Activated CD4-positive, alpha-beta memory T cell treated with anti-CD3 and anti-CD28 coated beads, Interleukin-2, amount 10 ng/mL, durations not matched to agents 7 days and 5 days (primary cell): ENCODE measurements at regions not wholly inside any gene's neighbourhood (a gene's known extent, or its start where the extent isn't known, plus 50 kb on each side); places are given as distances from the start of the nearest gene placed in this dataset.

Experiments
- CTCF ChIA-PET: fragments of 350-600 bp; sonication (Branson Sonifier 250); formaldehyde crosslinking; loops from one replicate; lab custom pipeline; 2021; ENCODE audit warnings: antibody characterized with exemption, inconsistent platforms; lab: Charles Lee
- POLR2A ChIA-PET: fragments of 350-600 bp; sonication (Branson Sonifier 250); formaldehyde crosslinking; loops from one replicate; lab custom pipeline; 2021; ENCODE audit warnings: antibody characterized with exemption; lab: Charles Lee
- DNase-seq: peaks from one replicate; pipeline ENCODE4 v3.0.0-alpha.2; 2020
- H3K27ac Mint-ChIP-seq: one replicate; pipeline ENCODE4 v1.8.0; 2021; ENCODE audit warnings: mild to moderate bottlenecking, mixed read lengths
- H3K27me3 Mint-ChIP-seq: one replicate; pipeline ENCODE4 v1.8.0; 2021; ENCODE audit warnings: mixed read lengths
- H3K36me3 Mint-ChIP-seq: one replicate; pipeline ENCODE4 v1.8.0; 2021; ENCODE audit warnings: low read depth, mixed read lengths
- H3K4me1 Mint-ChIP-seq: one replicate; pipeline ENCODE4 v1.8.0; 2021; ENCODE audit warnings: mixed read lengths
- H3K4me3 Mint-ChIP-seq: one replicate; pipeline ENCODE4 v1.8.0; 2021; ENCODE audit warnings: mild to moderate bottlenecking, mixed read lengths
- H3K9me3 Mint-ChIP-seq: one replicate; pipeline ENCODE4 v1.8.0; 2021; ENCODE audit warnings: mixed read lengths

DNA sequence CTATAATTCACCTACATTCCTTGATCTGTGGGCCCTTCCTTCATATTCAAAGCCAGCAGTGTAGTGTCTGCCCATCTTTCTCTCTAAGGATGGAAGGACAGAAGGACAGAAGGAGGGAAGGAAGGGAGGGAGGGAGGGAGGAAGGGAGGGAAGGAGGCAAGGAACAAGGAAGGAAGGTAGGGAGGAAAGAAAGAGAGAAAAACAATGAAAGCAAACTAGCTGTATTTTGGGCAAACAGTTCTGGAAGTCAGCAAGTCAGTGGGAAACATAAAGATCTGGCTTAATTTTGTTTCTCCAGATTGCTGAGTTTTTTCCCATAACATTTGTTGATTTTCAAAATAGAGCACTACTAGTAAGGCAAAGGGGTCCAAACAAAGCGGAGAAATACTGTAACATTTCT is 555.2 kb upstream of the EPHA5 start:
- Mint-ChIP-seq H3K27ac (no peak overlapping the region), H3K9me3 (peaks cover 5% of the 10 kb centered on the region), H3K4me3 (no peak overlapping the region), H3K36me3 (no peaks in the 10 kb centered on the region), H3K27me3 (no peaks in the 10 kb centered on the region), H3K4me1 (no peaks in the 10 kb centered on the region)
- POLR2A ChIA-PET = no interaction called here
- no peak for DNase-seq
- CTCF ChIA-PET = no interaction called here

DNA sequence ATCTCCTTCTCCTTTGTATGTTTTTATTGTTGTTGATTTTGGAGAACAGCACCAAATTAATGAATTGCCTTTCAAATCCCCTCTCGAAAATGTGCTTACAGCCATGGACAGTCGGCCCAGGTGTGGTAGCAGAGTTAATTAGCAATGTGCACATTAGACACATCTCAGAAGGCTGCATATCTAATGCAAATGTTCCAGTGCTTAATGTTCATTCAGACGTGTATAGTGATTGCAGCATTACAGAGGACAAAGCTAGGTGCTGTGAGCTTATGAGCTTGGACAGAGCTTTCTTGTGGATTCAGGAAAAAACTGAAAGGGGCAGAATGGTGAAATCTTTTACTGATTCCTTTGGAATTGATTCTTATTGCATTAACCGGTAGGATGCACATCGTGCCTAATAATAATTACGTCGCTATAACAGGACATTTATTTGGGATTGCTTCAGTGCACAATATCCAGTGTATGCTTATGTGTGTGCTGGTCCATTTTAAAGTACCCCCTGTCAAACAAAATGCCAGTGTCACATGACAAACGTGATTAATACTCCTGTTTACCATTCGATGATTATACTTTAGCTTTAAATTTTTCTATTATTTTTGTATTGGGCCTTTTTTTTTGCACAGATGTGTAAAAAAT is 552.9 kb upstream of the EPHA5 start:
- ChIA-PET CTCF (no interaction called here), POLR2A (no interaction called here)
- H3K36me3 Mint-ChIP-seq = no peaks in the 10 kb centered on the region
- no peak overlapping the region for H3K27ac Mint-ChIP-seq
- DNase-seq = no peak
- no peak overlapping the region for H3K4me3 Mint-ChIP-seq
- peaks cover 7% of the 10 kb centered on the region for H3K9me3 Mint-ChIP-seq
- no peaks in the 10 kb centered on the region for H3K27me3 Mint-ChIP-seq
- no peaks in the 10 kb centered on the region for H3K4me1 Mint-ChIP-seq

DNA sequence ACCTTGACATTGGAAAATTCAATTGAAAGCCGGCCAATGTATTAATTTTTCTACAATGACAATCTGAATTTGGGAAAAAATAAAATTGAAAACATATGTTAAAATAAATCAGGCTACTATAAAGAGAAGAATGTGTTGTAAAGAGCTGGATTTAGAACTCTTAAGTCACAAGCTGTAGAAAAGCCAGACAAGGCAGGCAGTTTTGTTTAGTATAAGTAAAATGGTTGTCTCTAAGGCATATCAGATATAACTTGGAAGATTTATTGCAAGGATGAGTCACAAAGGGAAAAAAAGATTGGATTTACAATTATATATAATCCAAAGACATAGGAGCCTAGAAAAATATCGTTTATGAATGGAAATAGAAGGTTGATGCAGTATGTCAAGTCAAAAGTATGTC is 549.1 kb upstream of the EPHA5 start:
- Mint-ChIP-seq H3K4me1 (no peaks in the 10 kb centered on the region), H3K4me3 (no peak overlapping the region), H3K36me3 (no peaks in the 10 kb centered on the region), H3K9me3 (peaks cover 7% of the 10 kb centered on the region), H3K27me3 (no peaks in the 10 kb centered on the region), H3K27ac (no peak overlapping the region)
- ChIA-PET POLR2A (no interaction called here), CTCF (no interaction called here)
- no peak for DNase-seq

DNA sequence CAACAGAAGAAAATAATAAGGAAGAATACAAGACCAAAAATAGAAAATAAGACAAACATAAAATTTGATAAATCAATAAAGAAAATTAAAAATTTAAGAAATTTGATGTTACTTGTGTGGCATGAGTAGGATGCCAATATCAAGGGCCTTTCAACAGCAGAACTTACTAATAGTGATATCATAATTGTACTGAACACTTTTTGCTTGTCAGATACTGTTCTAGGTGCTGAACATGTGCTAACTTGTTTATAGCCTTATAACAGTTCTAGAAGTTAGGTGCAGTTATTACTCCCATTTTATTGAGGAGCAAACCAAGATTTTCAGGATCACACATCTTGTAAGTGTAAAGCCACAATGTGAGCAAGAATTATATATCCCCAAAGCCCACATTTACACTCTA is 546.0 kb upstream of the EPHA5 start:
- Mint-ChIP-seq H3K4me3 (no peak overlapping the region), H3K36me3 (no peaks in the 10 kb centered on the region), H3K4me1 (no peaks in the 10 kb centered on the region), H3K9me3 (peaks cover 6% of the 10 kb centered on the region), H3K27me3 (no peaks in the 10 kb centered on the region), H3K27ac (no peak overlapping the region)
- no peak for DNase-seq
- CTCF ChIA-PET = no interaction called here
- POLR2A ChIA-PET = no interaction called here

DNA sequence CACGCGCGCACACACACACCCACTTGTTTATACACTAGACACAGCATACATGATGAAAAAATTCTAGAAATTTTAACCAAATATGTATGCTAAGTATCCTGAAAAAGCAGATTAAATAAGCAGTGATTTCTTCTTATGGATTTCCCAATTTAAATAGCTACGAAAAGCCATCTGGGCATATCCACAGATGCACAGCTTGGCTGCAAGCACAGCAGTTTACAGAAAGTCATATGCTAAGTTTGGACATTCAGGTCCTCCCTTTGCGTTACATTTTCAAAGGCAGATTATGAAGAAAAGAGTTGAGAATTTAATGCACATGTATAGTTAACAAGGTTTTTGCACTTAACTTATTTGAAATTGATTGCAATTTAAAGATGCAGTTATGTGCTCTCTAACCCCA is 542.2 kb upstream of the EPHA5 start:
- H3K4me3 Mint-ChIP-seq = no peak overlapping the region
- no peaks in the 10 kb centered on the region for H3K4me1 Mint-ChIP-seq
- H3K36me3 Mint-ChIP-seq = no peaks in the 10 kb centered on the region
- DNase-seq = no peak
- no peak overlapping the region for H3K27ac Mint-ChIP-seq
- H3K27me3 Mint-ChIP-seq = no peaks in the 10 kb centered on the region
- POLR2A ChIA-PET = no interaction called here
- CTCF ChIA-PET = no interaction called here
- H3K9me3 Mint-ChIP-seq = peaks cover 9% of the 10 kb centered on the region

GRCh38 chr4:66204534-66205247 is 534.4 kb upstream of the EPHA5 start:
- DNase-seq = no peak
- Mint-ChIP-seq H3K9me3 (peaks cover 4% of the 10 kb centered on the region), H3K27ac (no peak overlapping the region), H3K4me3 (no peak overlapping the region), H3K36me3 (no peaks in the 10 kb centered on the region), H3K4me1 (no peaks in the 10 kb centered on the region), H3K27me3 (no peaks in the 10 kb centered on the region)
- CTCF ChIA-PET = no interaction called here
- POLR2A ChIA-PET = no interaction called here

GRCh38 chr4:66202870-66203269 is 532.6 kb upstream of the EPHA5 start:
- Mint-ChIP-seq H3K27ac (no peak overlapping the region), H3K4me3 (no peak overlapping the region), H3K9me3 (peaks cover 2% of the 10 kb centered on the region), H3K27me3 (no peaks in the 10 kb centered on the region), H3K36me3 (no peaks in the 10 kb centered on the region), H3K4me1 (no peaks in the 10 kb centered on the region)
- POLR2A ChIA-PET = no interaction called here
- CTCF ChIA-PET = no interaction called here
- no peak for DNase-seq

- H3K27me3 Mint-ChIP-seq = no peaks in the 10 kb centered on the region
- no peaks in the 10 kb centered on the region for H3K36me3 Mint-ChIP-seq
- H3K9me3 Mint-ChIP-seq = peaks cover 6% of the 10 kb centered on the region
- no peak for DNase-seq
- no peak overlapping the region for H3K4me3 Mint-ChIP-seq
- no peaks in the 10 kb centered on the region for H3K4me1 Mint-ChIP-seq
- ChIA-PET CTCF (no interaction called here), POLR2A (no interaction called here)
- H3K27ac Mint-ChIP-seq = no peak overlapping the region
Observed at GRCh38 chr4:66197451-66197850, 527.2 kb upstream of the EPHA5 start.

- H3K4me1 Mint-ChIP-seq = no peaks in the 10 kb centered on the region
- no peaks in the 10 kb centered on the region for H3K27me3 Mint-ChIP-seq
- H3K9me3 Mint-ChIP-seq = peaks cover 3% of the 10 kb centered on the region
- H3K4me3 Mint-ChIP-seq = no peak overlapping the region
- CTCF ChIA-PET = no interaction called here
- POLR2A ChIA-PET = no interaction called here
- no peak for DNase-seq
- H3K36me3 Mint-ChIP-seq = no peaks in the 10 kb centered on the region
- H3K27ac Mint-ChIP-seq = no peak overlapping the region
Observed at GRCh38 chr4:66193487-66193886, 523.2 kb upstream of the EPHA5 start.

DNA sequence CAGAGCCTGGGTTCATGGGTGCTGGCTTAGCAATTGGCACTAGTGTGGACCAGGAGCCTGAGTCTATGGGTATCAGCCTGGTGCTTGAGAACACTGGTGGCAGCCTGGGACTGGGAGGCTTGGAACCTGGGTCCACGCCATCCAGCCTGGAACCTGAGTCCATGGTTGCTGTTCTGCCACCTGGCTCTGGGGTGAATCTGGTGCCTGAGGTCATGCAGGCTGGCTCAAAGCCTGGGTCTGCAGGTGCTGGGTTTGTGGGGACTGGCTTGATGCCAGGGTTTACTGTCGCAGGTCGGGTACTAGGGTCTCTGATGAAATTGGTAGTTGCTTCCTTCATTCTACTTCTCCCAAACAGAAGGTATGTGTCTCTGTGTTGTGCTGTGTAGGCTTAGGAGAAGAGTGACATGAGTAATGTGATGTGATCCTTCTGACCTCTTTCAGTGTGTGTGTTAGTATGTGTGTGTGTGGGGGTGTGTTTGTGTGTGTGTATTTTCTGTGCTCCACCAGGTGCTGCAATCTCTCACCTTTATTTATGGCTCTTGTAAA is 517.0 kb upstream of the EPHA5 start:
- Mint-ChIP-seq H3K27me3 (no peaks in the 10 kb centered on the region), H3K9me3 (no peaks in the 10 kb centered on the region), H3K36me3 (no peaks in the 10 kb centered on the region), H3K4me3 (no peak overlapping the region), H3K4me1 (no peaks in the 10 kb centered on the region), H3K27ac (no peak overlapping the region)
- POLR2A ChIA-PET = no interaction called here
- CTCF ChIA-PET = no interaction called here
- no peak for DNase-seq

GRCh38 chr4:66186095-66186494 is 515.8 kb upstream of the EPHA5 start:
- Mint-ChIP-seq H3K4me3 (no peak overlapping the region), H3K9me3 (no peaks in the 10 kb centered on the region), H3K27me3 (no peaks in the 10 kb centered on the region), H3K27ac (no peak overlapping the region), H3K36me3 (no peaks in the 10 kb centered on the region), H3K4me1 (no peaks in the 10 kb centered on the region)
- no peak for DNase-seq
- CTCF ChIA-PET = no interaction called here
- POLR2A ChIA-PET = no interaction called here

- ChIA-PET POLR2A (no interaction called here), CTCF (no interaction called here)
- Mint-ChIP-seq H3K9me3 (peaks cover 2% of the 10 kb centered on the region), H3K36me3 (no peaks in the 10 kb centered on the region), H3K4me1 (no peaks in the 10 kb centered on the region), H3K27me3 (no peaks in the 10 kb centered on the region), H3K4me3 (no peak overlapping the region), H3K27ac (no peak overlapping the region)
- DNase-seq = no peak
Observed at GRCh38 chr4:66182636-66183035, 512.3 kb upstream of the EPHA5 start.

DNA sequence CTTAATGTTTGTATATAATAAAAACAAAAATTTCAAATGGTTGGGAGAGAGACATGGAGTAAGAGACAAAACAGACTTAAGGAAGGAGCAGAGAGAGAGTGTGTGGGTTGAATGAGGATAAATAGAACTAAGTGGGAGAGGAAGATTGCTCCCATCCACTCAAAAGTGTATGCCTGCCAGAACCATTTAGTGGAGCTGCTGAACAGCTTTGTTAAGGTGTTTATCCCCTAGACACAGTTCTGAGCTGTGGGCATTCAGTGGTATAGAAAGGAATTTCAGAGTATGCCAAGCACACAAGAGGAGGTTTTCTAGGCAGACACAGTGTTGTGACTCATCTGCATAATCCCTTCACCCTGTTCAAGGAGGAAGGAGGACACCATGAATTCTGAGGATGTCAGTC is 508.6 kb upstream of the EPHA5 start:
- POLR2A ChIA-PET = no interaction called here
- H3K27ac Mint-ChIP-seq = no peak overlapping the region
- DNase-seq = no peak
- no peak overlapping the region for H3K4me3 Mint-ChIP-seq
- peaks cover 3% of the 10 kb centered on the region for H3K9me3 Mint-ChIP-seq
- H3K4me1 Mint-ChIP-seq = no peaks in the 10 kb centered on the region
- H3K36me3 Mint-ChIP-seq = no peaks in the 10 kb centered on the region
- no peaks in the 10 kb centered on the region for H3K27me3 Mint-ChIP-seq
- CTCF ChIA-PET = no interaction called here

DNA sequence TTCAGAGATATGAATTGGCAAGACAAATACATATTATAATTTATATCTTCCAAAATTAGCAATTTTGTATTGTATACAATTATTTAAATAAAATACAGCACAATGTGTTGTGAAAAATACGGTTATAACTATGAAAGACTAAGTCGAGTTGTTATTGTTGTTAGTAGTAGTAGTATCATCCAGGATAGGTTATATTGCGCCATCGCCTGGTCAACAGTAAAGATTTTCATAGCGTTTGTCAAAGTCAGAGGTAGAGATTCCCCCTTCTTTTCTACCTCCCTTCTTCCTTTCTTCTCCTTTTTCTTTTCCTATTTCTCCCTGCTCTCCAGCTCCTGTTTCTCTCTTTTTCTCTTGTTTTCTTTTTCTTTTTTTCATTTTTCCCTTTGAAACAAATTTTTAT is 499.1 kb upstream of the EPHA5 start:
- Mint-ChIP-seq H3K27me3 (no peaks in the 10 kb centered on the region), H3K4me1 (no peaks in the 10 kb centered on the region), H3K27ac (no peak overlapping the region), H3K9me3 (peaks cover 9% of the 10 kb centered on the region), H3K4me3 (no peak overlapping the region), H3K36me3 (no peaks in the 10 kb centered on the region)
- DNase-seq = no peak
- ChIA-PET POLR2A (no interaction called here), CTCF (no interaction called here)
